ENCODE measurements at regions not wholly inside any gene's neighbourhood (a gene's known extent, or its start where the extent isn't known, plus 50 kb on each side); places are given as distances from the start of the nearest gene placed in this dataset.

GRCh38 chr12:114866331-114866730 lies 182.4 kb upstream of the TBX3 start:
- Histone ChIP-seq H3K27me3 (ENCODE audit: control insufficient read depth, insufficient read depth, low read length) (no peaks in the 10 kb centered on the region), H3K36me3 (ENCODE audit: control insufficient read depth, insufficient read depth, low read length) (no peaks in the 10 kb centered on the region), H3K4me3 (ENCODE audit: low read depth, low read length) (no peak overlapping the region)
- TF ChIP-seq CTCF (IDR thresholded peaks at IDR 0.05; ENCODE audit: insufficient read depth, low read length, poor library complexity, severe bottlenecking): no peak
- DNase-seq (ENCODE audit: low read depth): no peak

- no peaks in the 10 kb centered on the region for H3K27me3 ChIP-seq (ENCODE audit: control insufficient read depth, insufficient read depth, low read length)
- no peaks in the 10 kb centered on the region for H3K36me3 ChIP-seq (ENCODE audit: control insufficient read depth, insufficient read depth, low read length)
- no peak overlapping the region for H3K4me3 ChIP-seq (ENCODE audit: low read depth, low read length)
- DNase-seq (ENCODE audit: low read depth): no peak
- TF ChIP-seq CTCF (IDR thresholded peaks at IDR 0.05; ENCODE audit: insufficient read depth, low read length, poor library complexity, severe bottlenecking): no peak
These were observed 181.0 kb upstream of the TBX3 start for GRCh38 chr12:114864837-114865551.

- no peak for DNase-seq (ENCODE audit: low read depth)
- Histone ChIP-seq H3K4me3 (ENCODE audit: low read depth, low read length) (no peak overlapping the region), H3K36me3 (ENCODE audit: control insufficient read depth, insufficient read depth, low read length) (no peaks in the 10 kb centered on the region), H3K27me3 (ENCODE audit: control insufficient read depth, insufficient read depth, low read length) (no peaks in the 10 kb centered on the region)
- no peak for TF ChIP-seq CTCF (IDR thresholded peaks at IDR 0.05; ENCODE audit: insufficient read depth, low read length, poor library complexity, severe bottlenecking)
These were observed 179.9 kb upstream of the TBX3 start for GRCh38 chr12:114863911-114864310.

GRCh38 chr12:114860969-114861368 lies 177.0 kb upstream of the TBX3 start:
- no peak for DNase-seq (ENCODE audit: low read depth)
- TF ChIP-seq CTCF (IDR thresholded peaks at IDR 0.05; ENCODE audit: insufficient read depth, low read length, poor library complexity, severe bottlenecking): no peak
- Histone ChIP-seq H3K36me3 (ENCODE audit: control insufficient read depth, insufficient read depth, low read length) (no peaks in the 10 kb centered on the region), H3K4me3 (ENCODE audit: low read depth, low read length) (no peak overlapping the region), H3K27me3 (ENCODE audit: control insufficient read depth, insufficient read depth, low read length) (no peaks in the 10 kb centered on the region)

- Histone ChIP-seq H3K36me3 (ENCODE audit: control insufficient read depth, insufficient read depth, low read length) (no peaks in the 10 kb centered on the region), H3K4me3 (ENCODE audit: low read depth, low read length) (no peak overlapping the region), H3K27me3 (ENCODE audit: control insufficient read depth, insufficient read depth, low read length) (no peaks in the 10 kb centered on the region)
- DNase-seq (ENCODE audit: low read depth): no peak
- TF ChIP-seq CTCF (IDR thresholded peaks at IDR 0.05; ENCODE audit: insufficient read depth, low read length, poor library complexity, severe bottlenecking): no peak
These were observed 174.6 kb upstream of the TBX3 start for GRCh38 chr12:114858388-114859146.

All from kidney epithelial cell (primary cell).